ENCODE measurements at regions not wholly inside any gene's neighbourhood (a gene's known extent, or its start where the extent isn't known, plus 50 kb on each side); places are given as distances from the start of the nearest gene placed in this dataset.

- TF ChIP-seq CTCF (IDR thresholded peaks at IDR 0.05) (no peak), POLR2A (IDR thresholded peaks at IDR 0.05) (no peak)
These were observed 975.1 kb downstream of the AACS start for GRCh38 chr12:126040307-126040706.
